A549 (cell line): ENCODE measurements at regions not wholly inside any gene's neighbourhood (a gene's known extent, or its start where the extent isn't known, plus 50 kb on each side); places are given as distances from the start of the nearest gene placed in this dataset.

Experiments used
- ATAC-seq, 2 experiments: fragments of 200-7000 bp in 1 of 2; fragments of >200 bp in 1 of 2; cut with Nextera tagmentation in 1 of 2; cut with Tn5 transposase in 1 of 2; 3 replicates each; pipeline versions ENCODE4 v1.8.0 to v1.9.1; 2018 to 2020; ENCODE audit warnings: mild to moderate bottlenecking in 1 of 2, moderate library complexity in 1 of 2
- CTCF ChIA-PET: fragments of 300-600 bp; sonication (Branson Sonifier 250); formaldehyde crosslinking; extraction: SDS; loops from one replicate; lab custom pipeline; 2021; ENCODE audit warnings: antibody characterized with exemption, inconsistent platforms; lab: Yijun Ruan, JAX
- POLR2A ChIA-PET: fragments of 350-600 bp; formaldehyde crosslinking; extraction: SDS; loops from one replicate; lab custom pipeline; 2021; ENCODE audit warnings: antibody characterized with exemption, inconsistent platforms; lab: Yijun Ruan, JAX
- DNase-seq, 2 experiments: peaks; one replicate each; pipeline versions ENCODE4 v3.0.0 to v3.0.0-alpha.2; 2011 to 2016; ENCODE audit warnings: low read depth in 1 of 2, low spot score in 1 of 2
- FAIRE-seq: peaks from 2 replicates; lab custom pipeline; 2011; peaks lifted over from hg19 to GRCh38; lab: Jason Lieb, UNC
- H3K27ac ChIP-seq, 2 experiments: fragments of >200 bp; sonication (Bioruptor Twin); formaldehyde crosslinking; 3 replicates each; pipeline ENCODE4 v1.5.1; 2016 to 2017
- H3K4me1 ChIP-seq: fragments of >200 bp; sonication (Bioruptor Twin); formaldehyde crosslinking; 3 replicates; pipeline ENCODE4 v1.6.1; 2016
- H3K4me2 ChIP-seq: fragments of >200 bp; sonication (Bioruptor Twin); formaldehyde crosslinking; 3 replicates; pipeline ENCODE4 v1.6.1; 2016
- H3K4me3 ChIP-seq: fragments of >200 bp; sonication (Bioruptor Twin); formaldehyde crosslinking; 3 replicates; pipeline ENCODE4 v1.5.1; 2016
- H3K9me3 ChIP-seq: fragments of >200 bp; sonication (Bioruptor Twin); formaldehyde crosslinking; 3 replicates; pipeline ENCODE4 v1.6.1; 2016
- CTCF ChIP-seq: fragments of >200 bp; sonication (Bioruptor Twin); formaldehyde crosslinking; IDR thresholded peaks from 3 replicates; pipeline ENCODE4 v1.5.1; 2016
- EHF ChIP-seq: fragments of 250-450 bp; sonication (Bioruptor Pico); IDR thresholded peaks from 2 replicates; pipeline ENCODE4 v1.5.0; 2020; ENCODE audit warnings: mild to moderate bottlenecking
- EHMT2 ChIP-seq: fragments of 200-600 bp; sonication (generic); IDR thresholded peaks from 2 replicates; pipeline ENCODE4 v1.6.1; 2016; ENCODE audit warnings: antibody characterized with exemption, low read depth, mild to moderate bottlenecking, moderate library complexity
- ELK1 ChIP-seq: fragments of 150-350 bp; IDR thresholded peaks from 2 replicates; pipeline ENCODE4 v1.6.1; 2014; ENCODE audit warnings: low read depth, mild to moderate bottlenecking, low read length
- ESRRA ChIP-seq: fragments of 150-350 bp; IDR thresholded peaks from 2 replicates; pipeline ENCODE4 v1.6.1; 2014; ENCODE audit warnings: mild to moderate bottlenecking, low read length, borderline replicate concordance
- FOXS1 ChIP-seq: fragments of 250-450 bp; sonication (Bioruptor Pico); IDR thresholded peaks from 2 replicates; pipeline ENCODE4 v1.5.0; 2020; ENCODE audit warnings: mild to moderate bottlenecking, moderate library complexity
- GATA3 ChIP-seq: IDR thresholded peaks from 2 replicates; pipeline ENCODE4 v1.6.1; 2012; ENCODE audit warnings: borderline replicate concordance
- HES2 ChIP-seq: fragments of >200 bp; sonication (Bioruptor Twin); formaldehyde crosslinking; IDR thresholded peaks from 2 replicates; pipeline ENCODE4 v1.6.1; 2016
- HMGXB4 ChIP-seq: fragments of 250-450 bp; sonication (Bioruptor Pico); IDR thresholded peaks from 2 replicates; pipeline ENCODE4 v1.5.0; 2021; ENCODE audit warnings: mild to moderate bottlenecking, moderate library complexity, borderline replicate concordance
- HOXA7 ChIP-seq: fragments of 250-450 bp; sonication (Bioruptor Pico); IDR thresholded peaks from 2 replicates; pipeline ENCODE4 v1.5.0; 2020; ENCODE audit warnings: mild to moderate bottlenecking, moderate library complexity
- HOXB5 ChIP-seq: fragments of 250-450 bp; sonication (Bioruptor Pico); IDR thresholded peaks from 2 replicates; pipeline ENCODE4 v1.5.0; 2020; ENCODE audit warnings: mild to moderate bottlenecking, moderate library complexity
- MAFK ChIP-seq: fragments of 450-650 bp; IDR thresholded peaks from 2 replicates; pipeline ENCODE4 v1.6.1; 2014; ENCODE audit not compliant: partially characterized antibody
- MYC ChIP-seq: IDR thresholded peaks from 2 replicates; pipeline ENCODE4 v1.6.1; 2012; ENCODE audit warnings: mild to moderate bottlenecking, inconsistent platforms, low read length, improper control_type of control experiment, borderline replicate concordance
- NFE2L2 ChIP-seq: fragments of 150-350 bp; conservative IDR thresholded peaks from 2 replicates; pipeline ENCODE4 v1.6.1; 2014; ENCODE audit warnings: low read length
- POLR2AphosphoS2 ChIP-seq: conservative IDR thresholded peaks from 2 replicates; pipeline ENCODE4 v1.6.1; 2012; ENCODE audit warnings: low read length, improper control_type of control experiment, inconsistent platforms
- RCOR1 ChIP-seq: fragments of 150-350 bp; IDR thresholded peaks from 2 replicates; pipeline ENCODE4 v1.6.1; 2014; ENCODE audit warnings: antibody characterized with exemption, low read length, low read depth
- REST ChIP-seq: fragments of 200-600 bp; sonication (generic); IDR thresholded peaks from 2 replicates; pipeline ENCODE4 v1.6.1; 2016; ENCODE audit warnings: antibody characterized with exemption, mild to moderate bottlenecking, moderate library complexity
- RNF2 ChIP-seq: fragments of 200-600 bp; sonication (generic); IDR thresholded peaks from 2 replicates; pipeline ENCODE4 v1.6.1; 2016; ENCODE audit warnings: low read depth, mild to moderate bottlenecking, antibody characterized with exemption, moderate library complexity, borderline replicate concordance
- TFCP2L1 ChIP-seq: fragments of 250-450 bp; sonication (Bioruptor Pico); IDR thresholded peaks from 2 replicates; pipeline ENCODE4 v1.5.0; 2021; ENCODE audit warnings: mild to moderate bottlenecking
- ZFP36 ChIP-seq: fragments of 450-650 bp; IDR thresholded peaks from 2 replicates; pipeline ENCODE4 v1.6.1; 2014; ENCODE audit warnings: borderline replicate concordance; ENCODE audit not compliant: partially characterized antibody
- WGBS: methylation state at CpG from one replicate; pipeline ENCODE4 v1.1.6; 2017; ENCODE audit errors: missing lambda C conversion rate; 5-methylcytosine and 5-hydroxymethylcytosine counted together

- TF ChIP-seq CTCF, result no peak
- TF ChIP-seq, all 56 proteins: peak for 0
Observed at GRCh38 chr4:115374621-115375020, 261.2 kb upstream of the NDST4 start (continued).

- FAIRE-seq (no peak), DNase-seq (no peak), ATAC-seq (no peak)
- WGBS, result 9% methylated on average over 3 of the region's 3 CpGs
- CTCF ChIA-PET, result no interaction called here
- no peak overlapping the region for H3K27ac ChIP-seq
- H3K4me1 ChIP-seq, result no peaks in the 10 kb centered on the region
- no peaks in the 10 kb centered on the region for H3K9me3 ChIP-seq
- POLR2A ChIA-PET, result no interaction called here
- TF ChIP-seq ELK1, result no peak
- no peak for TF ChIP-seq MAFK
- no peak for TF ChIP-seq RNF2
- TF ChIP-seq HOXA7 (CRISPR knock-in tag), result no peak
- TF ChIP-seq ESRRA, result no peak
- TF ChIP-seq HES2, result no peak
- TF ChIP-seq TFCP2L1 (CRISPR knock-in tag), result no peak
- no peak for TF ChIP-seq EHMT2
- TF ChIP-seq EHF (CRISPR knock-in tag), result no peak
- no peak overlapping the region for H3K4me2 ChIP-seq
- no peak overlapping the region for H3K4me3 ChIP-seq
Observed at GRCh38 chr4:115370490-115370889, 257.1 kb upstream of the NDST4 start.

GRCh38 chr4:115370012-115370411 lies 256.6 kb upstream of the NDST4 start:
- ATAC-seq (no peak), FAIRE-seq (no peak), DNase-seq (no peak)
- Histone ChIP-seq H3K9me3 (no peaks in the 10 kb centered on the region), H3K27ac (no peak overlapping the region), H3K4me1 (no peaks in the 10 kb centered on the region), H3K4me3 (no peak overlapping the region), H3K4me2 (no peak overlapping the region)
- ChIA-PET CTCF (no interaction called here), POLR2A (no interaction called here)
- 68% methylated on average over 3 of the region's 3 CpGs for WGBS
- TF ChIP-seq HMGXB4 (CRISPR knock-in tag) (no peak), NFE2L2 (no peak), POLR2AphosphoS2 (no peak), MYC (no peak), REST (no peak), HOXB5 (CRISPR knock-in tag) (no peak), ZFP36 (no peak), FOXS1 (no peak), GATA3 (no peak), RCOR1 (no peak), ESRRA (no peak)
- TF ChIP-seq, all 56 proteins: peak for 0
